ENCODE measurements at regions not wholly inside any gene's neighbourhood (a gene's known extent, or its start where the extent isn't known, plus 50 kb on each side); places are given as distances from the start of the nearest gene placed in this dataset.
"Not testable (repeated sequence)": the region's sequence is repeated elsewhere in the genome, so short reads cannot be mapped to it uniquely, and the experiment has no call there.

- no peak for DNase-seq
Measured at GRCh38 chr6:119734227-119734626, 384.7 kb upstream of the MAN1A1 start.

GRCh38 chr6:119728935-119729334 is 379.4 kb upstream of the MAN1A1 start:
- DNase-seq: no peak

GRCh38 chr6:119728220-119728750 is 378.7 kb upstream of the MAN1A1 start:
- DNase-seq: no peak

- DNase-seq: no peak
Measured at GRCh38 chr6:119727504-119728219, 378.1 kb upstream of the MAN1A1 start.

GRCh38 chr6:119726912-119727311 is 377.4 kb upstream of the MAN1A1 start:
- not testable (repeated sequence) for DNase-seq

- no peak for DNase-seq
Measured at GRCh38 chr6:119726086-119726485, 376.5 kb upstream of the MAN1A1 start.

- no peak for DNase-seq
Measured at GRCh38 chr6:119720160-119720559, 370.6 kb upstream of the MAN1A1 start.

- DNase-seq: no peak
Measured at GRCh38 chr6:119717942-119718341, 368.4 kb upstream of the MAN1A1 start.

- no peak for DNase-seq
Measured at GRCh38 chr6:119716668-119717270, 367.2 kb upstream of the MAN1A1 start.

GRCh38 chr6:119713903-119714302 is 364.3 kb upstream of the MAN1A1 start:
- DNase-seq: no peak

- DNase-seq: no peak
Measured at GRCh38 chr6:119686644-119687043, 337.1 kb upstream of the MAN1A1 start.

- DNase-seq: no peak
Measured at GRCh38 chr6:119686240-119686639, 336.7 kb upstream of the MAN1A1 start.

GRCh38 chr6:119683671-119684070 is 334.1 kb upstream of the MAN1A1 start:
- no peak for DNase-seq

- DNase-seq: no peak
Measured at GRCh38 chr6:119683031-119683430, 333.5 kb upstream of the MAN1A1 start.

- no peak for DNase-seq
Measured at GRCh38 chr6:119678961-119679360, 329.4 kb upstream of the MAN1A1 start.

GRCh38 chr6:119677384-119677783 is 327.8 kb upstream of the MAN1A1 start:
- no peak for DNase-seq

GRCh38 chr6:119676961-119677360 is 327.4 kb upstream of the MAN1A1 start:
- no peak for DNase-seq

- no peak for DNase-seq
Measured at GRCh38 chr6:119676230-119676629, 326.7 kb upstream of the MAN1A1 start.

GRCh38 chr6:119673741-119674140 is 324.2 kb upstream of the MAN1A1 start:
- no peak for DNase-seq

- DNase-seq: no peak
Measured at GRCh38 chr6:119672725-119673124, 323.2 kb upstream of the MAN1A1 start.

GRCh38 chr6:119671105-119671504 is 321.5 kb upstream of the MAN1A1 start:
- DNase-seq: no peak

- DNase-seq: no peak
Measured at GRCh38 chr6:119669221-119669620, 319.7 kb upstream of the MAN1A1 start.

- DNase-seq: not testable (repeated sequence)
Measured at GRCh38 chr6:119665432-119665831, 315.9 kb upstream of the MAN1A1 start.

GRCh38 chr6:119661628-119662027 is 312.1 kb upstream of the MAN1A1 start:
- DNase-seq: no peak

Data from muscle of back (tissue), 3 donors.